Fibroblast of mammary gland (primary cell): ENCODE measurements at regions not wholly inside any gene's neighbourhood (a gene's known extent, or its start where the extent isn't known, plus 50 kb on each side); places are given as distances from the start of the nearest gene placed in this dataset.

ENCODE experiments used
- DNase-seq: peaks from one replicate; pipeline ENCODE4 v3.0.0-alpha.2; 2010; ENCODE audit warnings: low read depth
- H3K4me3 ChIP-seq: 2 replicates; pipeline ENCODE4 v1.5.1; 2011; ENCODE audit warnings: low read depth, mild to moderate bottlenecking, low read length, moderate library complexity; ENCODE audit not compliant: control insufficient read depth
- CTCF ChIP-seq: conservative IDR thresholded peaks from 2 replicates; pipeline ENCODE4 v1.5.1; 2011; ENCODE audit warnings: low read depth, low read length, inconsistent platforms; ENCODE audit not compliant: control insufficient read depth, insufficient read depth

GRCh38 chr7:16189026-16189715, 232.2 kb downstream of the CRPPA start:
- DNase-seq = peak; percentile 80
- TF ChIP-seq CTCF = no peak
- no peak overlapping the region for H3K4me3 ChIP-seq

GRCh38 chr7:16187131-16187530, 234.2 kb downstream of the CRPPA start:
- no peak for DNase-seq
- TF ChIP-seq CTCF = no peak
- H3K4me3 ChIP-seq = no peak overlapping the region

GRCh38 chr7:16178585-16178984, 242.8 kb downstream of the CRPPA start:
- no peak for DNase-seq
- H3K4me3 ChIP-seq = no peak overlapping the region
- TF ChIP-seq CTCF = no peak

- DNase-seq = peak; percentile 8
- no peak overlapping the region for H3K4me3 ChIP-seq
- TF ChIP-seq CTCF = no peak
These were observed 243.2 kb downstream of the CRPPA start for GRCh38 chr7:16178092-16178491.

- no peak overlapping the region for H3K4me3 ChIP-seq
- no peak for TF ChIP-seq CTCF
- no peak for DNase-seq
These were observed 247.1 kb downstream of the CRPPA start for GRCh38 chr7:16174253-16174652.

GRCh38 chr7:16172366-16172765, 249.0 kb downstream of the CRPPA start:
- no peak overlapping the region for H3K4me3 ChIP-seq
- no peak for DNase-seq
- no peak for TF ChIP-seq CTCF

GRCh38 chr7:16171928-16172327, 249.4 kb downstream of the CRPPA start:
- no peak for DNase-seq
- no peak for TF ChIP-seq CTCF
- no peak overlapping the region for H3K4me3 ChIP-seq
